GM12878 (cell line): ENCODE measurements at regions not wholly inside any gene's neighbourhood (a gene's known extent, or its start where the extent isn't known, plus 50 kb on each side); places are given as distances from the start of the nearest gene placed in this dataset.

Experiments used
- ATAC-seq: fragments of 200-7000 bp; cut with Tn5 transposase; 3 replicates; pipeline ENCODE4 v1.9.1; 2020; ENCODE audit warnings: mild to moderate bottlenecking, moderate library complexity
- BruUV-seq: library from RNA; stranded (reverse); fragments of 400-500 nt; replicated peaks from 2 replicates; lab custom pipeline; 2021; lab: Mats Ljungman, UMichigan
- CTCF ChIA-PET: fragments of 300-600 bp; sonication (Branson Sonifier 250); formaldehyde crosslinking; extraction: SDS; loops from one replicate; lab custom pipeline; 2021; ENCODE audit warnings: inconsistent platforms; lab: Yijun Ruan, JAX
- POLR2A ChIA-PET: fragments of 350-600 bp; formaldehyde crosslinking; extraction: SDS; loops from one replicate; lab custom pipeline; 2021; ENCODE audit warnings: inconsistent platforms; lab: Charles Lee
- RAD21 ChIA-PET: fragments of 300-600 bp; sonication (Branson Sonifier 250); formaldehyde crosslinking; loops from one replicate; lab custom pipeline; 2023; ENCODE audit warnings: antibody characterized with exemption; ENCODE audit not compliant: unreplicated experiment; lab: Charles Lee
- SMC1A ChIA-PET: fragments of 300-600 bp; sonication (Branson Sonifier 250); formaldehyde crosslinking; loops from one replicate; lab custom pipeline; 2023; ENCODE audit not compliant: unreplicated experiment, uncharacterized antibody; lab: Charles Lee
- DNase-seq: peaks from one replicate; pipeline ENCODE4 v3.0.0-alpha.2; 2011; ENCODE audit warnings: low read depth, low spot score
- FAIRE-seq: peaks from 3 replicates; lab custom pipeline; 2011; peaks lifted over from hg19 to GRCh38; lab: Jason Lieb, UNC
- H2AFZ ChIP-seq: 2 replicates; pipeline ENCODE4 v1.6.0; 2011; ENCODE audit warnings: low read depth, low read length, control low read depth; ENCODE audit not compliant: control insufficient read depth
- H3K27ac ChIP-seq: 2 replicates; pipeline ENCODE4 v1.5.1; 2011; ENCODE audit warnings: control low read depth; ENCODE audit not compliant: control insufficient read depth, insufficient read depth
- H3K27me3 ChIP-seq, 2 experiments: replicated peaks in 1 of 2; 2 replicates each; pipeline versions ENCODE4 v1.6.0 to v1.6.1; 2011; ENCODE audit warnings: low read length in 1 of 2; ENCODE audit not compliant: control insufficient read depth in 2 of 2, insufficient read depth in 2 of 2
- H3K36me3 ChIP-seq, 2 experiments: 2 replicates each; pipeline ENCODE4 v1.5.1; 2011; ENCODE audit warnings: low read length in 1 of 2; ENCODE audit not compliant: control insufficient read depth in 2 of 2, insufficient read depth in 2 of 2
- H3K4me1 ChIP-seq: 2 replicates; pipeline ENCODE4 v1.6.1; 2011; ENCODE audit warnings: mild to moderate bottlenecking, low read length, moderate library complexity, mixed read lengths; ENCODE audit not compliant: control insufficient read depth, insufficient read depth
- H3K4me2 ChIP-seq: 2 replicates; pipeline ENCODE4 v1.6.0; 2011; ENCODE audit warnings: control low read depth; ENCODE audit not compliant: control insufficient read depth, insufficient read depth
- H3K4me3 ChIP-seq: fragments of 200-600 bp; sonication (generic); 2 replicates; pipeline ENCODE4 v1.5.1; 2016
- H3K79me2 ChIP-seq: 2 replicates; pipeline ENCODE4 v1.6.0; 2011; ENCODE audit warnings: low read length; ENCODE audit not compliant: control insufficient read depth, insufficient read depth
- H3K9ac ChIP-seq: 2 replicates; pipeline ENCODE4 v1.8.0; 2011; ENCODE audit warnings: low read length, control low read depth, mixed read lengths; ENCODE audit not compliant: control insufficient read depth, insufficient read depth
- H3K9me3 ChIP-seq: replicated peaks from 3 replicates; pipeline ENCODE4 v1.5.1; 2011; ENCODE audit warnings: mild to moderate bottlenecking, low read length; ENCODE audit not compliant: control insufficient read depth, insufficient read depth
- H4K20me1 ChIP-seq: 2 replicates; pipeline ENCODE4 v1.6.0; 2011; ENCODE audit not compliant: control insufficient read depth, insufficient read depth
- FOXM1 ChIP-seq: IDR thresholded peaks from 2 replicates; pipeline ENCODE4 v1.6.1; 2012; ENCODE audit warnings: low read depth, mild to moderate bottlenecking, inconsistent platforms, low read length, moderate library complexity
- HDAC2 ChIP-seq: fragments of 200-600 bp; sonication (generic); IDR thresholded peaks from 2 replicates; pipeline ENCODE4 v1.6.1; 2017
- KLF5 ChIP-seq: fragments of 450-650 bp; IDR thresholded peaks from 2 replicates; pipeline ENCODE4 v1.6.1; 2014; ENCODE audit warnings: mild to moderate bottlenecking; ENCODE audit not compliant: partially characterized antibody
- NR2C2 ChIP-seq: IDR thresholded peaks from 2 replicates; pipeline ENCODE4 v1.6.1; 2011; ENCODE audit warnings: borderline replicate concordance, low read depth; ENCODE audit not compliant: control insufficient read depth, insufficient read length
- NR2F1 ChIP-seq: fragments of 450-650 bp; conservative IDR thresholded peaks from 2 replicates; pipeline ENCODE4 v1.6.1; 2017; ENCODE audit warnings: mild to moderate bottlenecking
- RAD21 ChIP-seq: IDR thresholded peaks from 2 replicates; pipeline ENCODE4 v1.6.1; 2011; ENCODE audit warnings: mild to moderate bottlenecking, low read depth, low read length, moderate library complexity; ENCODE audit not compliant: insufficient read depth
- RFX5 ChIP-seq: IDR thresholded peaks from 2 replicates; pipeline ENCODE4 v1.6.1; 2011; ENCODE audit warnings: low read depth, low read length, improper control_type of control experiment
- SPI1 ChIP-seq: IDR thresholded peaks from 2 replicates; pipeline ENCODE4 v1.6.1; 2011; ENCODE audit warnings: low read depth, mild to moderate bottlenecking, low read length, moderate library complexity, borderline replicate concordance; ENCODE audit not compliant: insufficient read depth
- SREBF1 ChIP-seq: IDR thresholded peaks from 2 replicates; pipeline ENCODE4 v1.6.1; 2012; ENCODE audit warnings: mild to moderate bottlenecking, low read length
- ZNF622 ChIP-seq: fragments of 450-650 bp; IDR thresholded peaks from 2 replicates; pipeline ENCODE4 v1.6.1; 2017; ENCODE audit warnings: mild to moderate bottlenecking, inconsistent platforms
- WGBS: methylation state at CpG from one replicate; pipeline ENCODE4 v1.1.6; 2016; ENCODE audit warnings: low lambda C conversion rate; ENCODE audit not compliant: insufficient replicate concordance, insufficient coverage; ENCODE audit errors: missing lambda C conversion rate; 5-methylcytosine and 5-hydroxymethylcytosine counted together
- in situ Hi-C: fragments of 300-500 bp; cut with MboI; formaldehyde crosslinking; loops from 9 replicates; pipeline ENCODE4 v1.14.3; 2018; ENCODE audit warnings: mixed read lengths
- intact Hi-C: fragments of 100-400 bp; cut with micrococcal nuclease; formaldehyde crosslinking; loops from one replicate; pipeline ENCODE4 v1.14.2; 2022; ENCODE audit not compliant: unreplicated experiment
- TF ChIP-seq, protein P1 (sequence below): fragments of 150-350 bp; IDR thresholded peaks from 2 replicates; pipeline ENCODE4 v1.6.1; 2016; ENCODE audit warnings: low read depth, low read length
- TF ChIP-seq, protein P2 (sequence below): fragments of 450-650 bp; IDR thresholded peaks from 2 replicates; pipeline ENCODE4 v1.6.1; 2014; ENCODE audit warnings: mild to moderate bottlenecking

DNA sequence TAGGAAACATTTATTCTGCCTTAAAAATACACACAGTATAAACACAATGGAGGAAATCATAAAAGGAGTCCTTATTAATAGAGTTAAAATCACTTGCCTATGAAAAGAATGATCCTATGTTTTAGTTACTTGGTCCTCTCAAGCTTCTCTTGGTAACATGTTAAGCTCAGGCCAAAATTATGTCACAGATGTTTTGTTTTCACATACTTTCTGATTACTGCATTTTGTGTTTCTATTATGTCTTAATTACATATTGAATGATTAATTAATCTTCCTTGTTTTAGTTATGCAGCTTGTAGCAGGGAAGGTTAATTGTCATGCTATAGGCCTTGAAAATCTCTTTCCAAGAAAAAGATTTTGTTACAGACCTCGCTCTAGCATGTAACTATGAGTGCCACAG, 406.0 kb downstream of the PLA2G4A start:
- BruUV-seq: no TSS peak
- FAIRE-seq: no peak
- ChIA-PET SMC1A (no interaction called here), RAD21 (no interaction called here), POLR2A (no interaction called here), CTCF (interaction anchor here (1.3 kb wide), 1 partner anchor 9 kb away, joined by 3 read pairs; no protein-coding TSS in a partner anchor)
- H2AFZ ChIP-seq: no peak overlapping the region
- in situ Hi-C loops: no loop called here
- WGBS: 0% methylated on average over 1 of the region's 1 CpG
- H3K27ac ChIP-seq: no peak overlapping the region
- no peaks in the 10 kb centered on the region for H3K4me1 ChIP-seq
- no peak overlapping the region for H3K4me2 ChIP-seq
- H3K27me3 ChIP-seq: no peaks in the 10 kb centered on the region
- H3K79me2 ChIP-seq: no peaks in the 10 kb centered on the region
- H3K9me3 ChIP-seq: no peaks in the 10 kb centered on the region
- H3K36me3 ChIP-seq: no peaks in the 10 kb centered on the region
- DNase-seq: no peak
- H3K9ac ChIP-seq: no peak overlapping the region
- intact Hi-C loops: no loop called here
- no peak for ATAC-seq
- TF ChIP-seq FOXM1 (no peak), NR2C2 (no peak), RAD21 (no peak), NR2F1 (no peak), KLF5 (no peak), HDAC2 (no peak), SREBF1 (no peak), SPI1 (no peak), RFX5 (no peak), ZNF622 (no peak)
- TF ChIP-seq, protein P1, sequence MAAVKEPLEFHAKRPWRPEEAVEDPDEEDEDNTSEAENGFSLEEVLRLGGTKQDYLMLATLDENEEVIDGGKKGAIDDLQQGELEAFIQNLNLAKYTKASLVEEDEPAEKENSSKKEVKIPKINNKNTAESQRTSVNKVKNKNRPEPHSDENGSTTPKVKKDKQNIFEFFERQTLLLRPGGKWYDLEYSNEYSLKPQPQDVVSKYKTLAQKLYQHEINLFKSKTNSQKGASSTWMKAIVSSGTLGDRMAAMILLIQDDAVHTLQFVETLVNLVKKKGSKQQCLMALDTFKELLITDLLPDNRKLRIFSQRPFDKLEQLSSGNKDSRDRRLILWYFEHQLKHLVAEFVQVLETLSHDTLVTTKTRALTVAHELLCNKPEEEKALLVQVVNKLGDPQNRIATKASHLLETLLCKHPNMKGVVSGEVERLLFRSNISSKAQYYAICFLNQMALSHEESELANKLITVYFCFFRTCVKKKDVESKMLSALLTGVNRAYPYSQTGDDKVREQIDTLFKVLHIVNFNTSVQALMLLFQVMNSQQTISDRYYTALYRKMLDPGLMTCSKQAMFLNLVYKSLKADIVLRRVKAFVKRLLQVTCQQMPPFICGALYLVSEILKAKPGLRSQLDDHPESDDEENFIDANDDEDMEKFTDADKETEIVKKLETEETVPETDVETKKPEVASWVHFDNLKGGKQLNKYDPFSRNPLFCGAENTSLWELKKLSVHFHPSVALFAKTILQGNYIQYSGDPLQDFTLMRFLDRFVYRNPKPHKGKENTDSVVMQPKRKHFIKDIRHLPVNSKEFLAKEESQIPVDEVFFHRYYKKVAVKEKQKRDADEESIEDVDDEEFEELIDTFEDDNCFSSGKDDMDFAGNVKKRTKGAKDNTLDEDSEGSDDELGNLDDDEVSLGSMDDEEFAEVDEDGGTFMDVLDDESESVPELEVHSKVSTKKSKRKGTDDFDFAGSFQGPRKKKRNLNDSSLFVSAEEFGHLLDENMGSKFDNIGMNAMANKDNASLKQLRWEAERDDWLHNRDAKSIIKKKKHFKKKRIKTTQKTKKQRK: no peak
- TF ChIP-seq, protein P2, sequence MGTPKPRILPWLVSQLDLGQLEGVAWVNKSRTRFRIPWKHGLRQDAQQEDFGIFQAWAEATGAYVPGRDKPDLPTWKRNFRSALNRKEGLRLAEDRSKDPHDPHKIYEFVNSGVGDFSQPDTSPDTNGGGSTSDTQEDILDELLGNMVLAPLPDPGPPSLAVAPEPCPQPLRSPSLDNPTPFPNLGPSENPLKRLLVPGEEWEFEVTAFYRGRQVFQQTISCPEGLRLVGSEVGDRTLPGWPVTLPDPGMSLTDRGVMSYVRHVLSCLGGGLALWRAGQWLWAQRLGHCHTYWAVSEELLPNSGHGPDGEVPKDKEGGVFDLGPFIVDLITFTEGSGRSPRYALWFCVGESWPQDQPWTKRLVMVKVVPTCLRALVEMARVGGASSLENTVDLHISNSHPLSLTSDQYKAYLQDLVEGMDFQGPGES: no peak
- no peak overlapping the region for H3K4me3 ChIP-seq
- H4K20me1 ChIP-seq: no peaks in the 10 kb centered on the region
